ENCODE measurements at regions not wholly inside any gene's neighbourhood (a gene's known extent, or its start where the extent isn't known, plus 50 kb on each side); places are given as distances from the start of the nearest gene placed in this dataset.

DNA sequence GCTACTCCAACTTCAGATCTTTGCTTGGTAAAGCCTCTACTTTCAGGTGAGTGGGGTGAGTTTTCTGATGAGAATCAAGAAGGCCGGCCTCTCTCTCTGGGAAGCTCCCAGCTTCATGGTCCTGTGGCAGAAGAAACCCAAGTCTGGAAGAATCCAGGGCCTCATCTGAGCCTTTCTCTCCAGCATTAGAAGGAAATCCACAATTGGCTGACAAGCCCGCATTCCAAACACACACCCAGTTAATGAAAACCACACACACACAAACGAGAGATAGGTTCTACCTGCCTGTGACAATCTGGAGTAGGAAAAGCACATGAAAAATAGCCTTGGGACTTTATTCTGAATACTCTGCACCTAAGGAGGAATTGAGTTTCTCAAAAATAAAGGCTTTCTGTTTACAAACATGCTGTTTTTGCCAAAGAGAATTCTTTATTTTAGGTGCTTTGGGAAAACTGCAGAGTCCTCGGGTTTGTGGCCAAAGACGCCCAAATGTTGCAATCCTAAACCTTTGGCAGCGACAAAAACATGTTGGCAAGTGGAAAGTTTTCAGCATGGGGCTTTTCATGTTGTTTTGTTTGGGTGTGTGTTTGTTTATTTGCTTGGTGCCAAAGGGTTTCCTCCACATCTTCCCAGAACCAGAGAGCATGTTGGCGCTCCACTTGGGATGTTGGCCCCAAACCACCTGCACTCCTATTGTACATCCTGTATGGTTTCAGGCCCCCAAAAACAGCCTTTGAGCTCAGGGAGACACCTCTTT lies 216.2 kb downstream of the SETD4 start:
- no peak overlapping the region for H3K4me3 ChIP-seq (ENCODE audit: low read depth, low read length)
- TF ChIP-seq, protein P1, sequence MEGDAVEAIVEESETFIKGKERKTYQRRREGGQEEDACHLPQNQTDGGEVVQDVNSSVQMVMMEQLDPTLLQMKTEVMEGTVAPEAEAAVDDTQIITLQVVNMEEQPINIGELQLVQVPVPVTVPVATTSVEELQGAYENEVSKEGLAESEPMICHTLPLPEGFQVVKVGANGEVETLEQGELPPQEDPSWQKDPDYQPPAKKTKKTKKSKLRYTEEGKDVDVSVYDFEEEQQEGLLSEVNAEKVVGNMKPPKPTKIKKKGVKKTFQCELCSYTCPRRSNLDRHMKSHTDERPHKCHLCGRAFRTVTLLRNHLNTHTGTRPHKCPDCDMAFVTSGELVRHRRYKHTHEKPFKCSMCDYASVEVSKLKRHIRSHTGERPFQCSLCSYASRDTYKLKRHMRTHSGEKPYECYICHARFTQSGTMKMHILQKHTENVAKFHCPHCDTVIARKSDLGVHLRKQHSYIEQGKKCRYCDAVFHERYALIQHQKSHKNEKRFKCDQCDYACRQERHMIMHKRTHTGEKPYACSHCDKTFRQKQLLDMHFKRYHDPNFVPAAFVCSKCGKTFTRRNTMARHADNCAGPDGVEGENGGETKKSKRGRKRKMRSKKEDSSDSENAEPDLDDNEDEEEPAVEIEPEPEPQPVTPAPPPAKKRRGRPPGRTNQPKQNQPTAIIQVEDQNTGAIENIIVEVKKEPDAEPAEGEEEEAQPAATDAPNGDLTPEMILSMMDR (IDR thresholded peaks at IDR 0.05; ENCODE audit: control insufficient read depth, extremely low read depth, insufficient read depth) = no peak
- no peak for DNase-seq (ENCODE audit: low read depth)

DNA sequence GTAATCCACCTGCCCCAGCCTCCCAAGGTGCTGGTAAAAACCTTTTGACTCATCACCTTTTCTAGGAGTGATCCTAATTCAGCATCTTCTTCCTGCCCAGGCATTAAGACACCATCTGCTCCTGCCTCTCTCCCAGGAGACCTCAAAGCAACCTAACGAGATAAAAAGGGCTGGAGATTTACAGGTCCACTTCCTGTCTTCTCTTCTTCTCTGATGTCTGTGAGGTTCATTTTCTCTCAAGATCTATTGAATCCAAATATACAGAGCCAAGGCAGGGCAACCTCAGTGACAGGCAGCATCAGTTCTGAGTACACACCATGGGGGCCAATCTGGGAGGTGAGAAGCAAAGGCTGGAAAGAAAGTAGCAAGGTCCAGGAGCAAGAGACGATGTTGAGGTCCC lies 219.4 kb downstream of the SETD4 start:
- no peak for DNase-seq (ENCODE audit: low read depth)
- TF ChIP-seq, protein P1 (IDR thresholded peaks at IDR 0.05; ENCODE audit: control insufficient read depth, extremely low read depth, insufficient read depth) = no peak
- H3K4me3 ChIP-seq (ENCODE audit: low read depth, low read length) = no peak overlapping the region

DNA sequence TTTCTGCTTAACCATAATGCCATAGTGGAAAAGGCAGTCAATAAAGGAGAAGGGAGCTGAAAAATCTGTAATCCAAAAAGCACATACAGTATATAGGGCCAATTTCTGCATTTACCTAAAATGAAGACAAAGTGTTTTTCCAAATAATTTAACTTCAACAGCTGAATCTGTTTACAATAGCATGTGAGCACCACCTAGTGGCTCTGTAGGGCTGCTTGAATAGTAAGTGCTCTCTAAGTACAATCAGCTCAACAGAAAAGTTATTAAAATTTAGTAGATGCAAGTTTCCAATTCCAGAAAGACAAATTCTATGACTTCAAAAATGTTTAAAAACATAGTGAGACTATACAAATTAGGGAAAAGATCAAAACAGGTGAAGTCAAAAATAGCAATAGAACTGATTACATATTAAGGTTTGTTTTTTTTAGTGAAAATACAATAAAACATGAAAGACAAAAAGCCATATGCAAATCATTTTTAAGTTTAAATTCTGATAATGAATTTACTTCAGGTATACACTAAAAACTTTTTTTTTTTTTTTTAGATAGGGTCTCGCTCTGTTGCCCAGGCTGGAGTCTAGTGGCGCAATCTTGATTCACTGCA lies 220.0 kb downstream of the SETD4 start:
- DNase-seq (ENCODE audit: low read depth) = peak; percentile 50
- TF ChIP-seq, protein P1 (IDR thresholded peaks at IDR 0.05; ENCODE audit: control insufficient read depth, extremely low read depth, insufficient read depth) = peak; percentile 86
- no peak overlapping the region for H3K4me3 ChIP-seq (ENCODE audit: low read depth, low read length)

DNA sequence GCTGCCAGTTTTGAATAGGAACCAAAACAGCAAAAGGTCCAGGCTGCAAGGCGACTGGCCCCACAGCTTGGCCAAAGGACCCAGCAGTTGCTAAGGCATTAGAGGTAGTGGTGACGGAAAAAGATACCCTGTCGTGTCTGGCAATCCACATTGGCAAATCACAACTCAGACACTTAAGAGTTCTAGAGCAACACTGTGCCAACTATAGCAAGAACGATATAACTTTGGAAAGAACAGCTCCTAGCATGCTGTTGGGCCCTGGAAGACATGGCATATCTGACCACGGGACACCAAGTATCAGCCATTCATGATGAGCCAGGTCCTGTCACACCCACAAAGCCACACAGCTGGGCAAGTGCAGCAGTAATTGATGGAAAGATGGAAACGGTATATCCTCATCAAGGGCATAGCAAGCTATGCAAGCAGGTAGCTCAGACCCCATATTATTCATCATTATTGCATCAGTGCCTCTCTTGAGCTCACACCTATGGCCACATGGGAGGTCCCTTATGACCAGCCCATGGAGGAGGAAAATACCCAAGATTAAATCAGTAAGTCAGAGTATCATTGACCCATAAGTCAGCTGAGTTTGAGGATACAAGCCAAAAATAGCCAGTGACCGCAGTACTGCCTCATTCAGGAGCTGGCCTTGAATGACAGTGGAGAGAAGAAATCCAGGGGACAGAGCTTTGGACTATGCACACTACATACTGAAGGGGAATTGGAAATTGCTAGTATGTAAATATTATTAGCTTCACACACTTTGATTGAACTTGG lies 221.2 kb downstream of the SETD4 start:
- no peak for DNase-seq (ENCODE audit: low read depth)
- H3K4me3 ChIP-seq (ENCODE audit: low read depth, low read length) = no peak overlapping the region
- TF ChIP-seq, protein P1 (IDR thresholded peaks at IDR 0.05; ENCODE audit: control insufficient read depth, extremely low read depth, insufficient read depth) = no peak

DNA sequence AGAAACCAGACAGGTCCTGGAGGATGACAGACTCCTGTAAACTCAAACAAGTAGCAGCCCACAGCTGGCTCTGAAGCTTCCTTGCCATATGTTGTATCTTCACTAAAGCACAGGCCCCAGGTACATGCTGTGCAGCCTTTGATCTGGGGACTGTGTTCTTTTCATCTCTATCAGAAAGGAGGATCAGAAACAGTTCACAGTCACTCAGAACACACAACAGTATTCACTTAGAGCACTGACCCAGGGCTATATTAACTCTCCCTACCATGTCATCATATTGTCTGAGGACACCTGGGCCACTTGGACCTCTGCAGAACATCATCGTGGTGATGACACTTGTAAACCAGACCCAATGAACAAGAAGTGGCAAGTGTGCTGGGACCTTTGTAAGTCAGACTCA lies 222.0 kb downstream of the SETD4 start:
- TF ChIP-seq, protein P1 (IDR thresholded peaks at IDR 0.05; ENCODE audit: control insufficient read depth, extremely low read depth, insufficient read depth) = no peak
- no peak overlapping the region for H3K4me3 ChIP-seq (ENCODE audit: low read depth, low read length)
- no peak for DNase-seq (ENCODE audit: low read depth)

DNA sequence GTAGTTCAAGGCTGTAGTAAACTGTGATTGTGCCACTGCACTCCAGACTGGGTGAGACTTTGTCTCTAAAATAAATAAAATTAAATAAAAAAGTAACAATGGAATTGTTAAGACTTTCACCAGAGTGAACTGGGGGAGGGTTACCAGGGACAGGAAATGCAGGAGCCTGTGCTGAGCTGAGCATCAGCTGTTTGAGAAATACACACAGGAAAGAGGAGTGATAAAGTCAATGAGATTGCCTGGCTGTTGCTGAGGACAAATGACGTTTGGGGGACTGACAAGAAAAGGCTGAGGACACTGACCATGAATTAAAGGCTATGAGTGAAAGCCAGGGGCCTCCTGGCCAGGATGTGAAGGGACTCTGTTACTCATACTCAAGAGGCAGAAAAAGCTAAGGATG lies 226.3 kb downstream of the SETD4 start:
- TF ChIP-seq, protein P1 (IDR thresholded peaks at IDR 0.05; ENCODE audit: control insufficient read depth, extremely low read depth, insufficient read depth) = no peak
- no peak for DNase-seq (ENCODE audit: low read depth)
- no peak overlapping the region for H3K4me3 ChIP-seq (ENCODE audit: low read depth, low read length)
